A549 (cell line): ENCODE measurements at regions not wholly inside any gene's neighbourhood (a gene's known extent, or its start where the extent isn't known, plus 50 kb on each side); places are given as distances from the start of the nearest gene placed in this dataset.

ENCODE experiments used
- ATAC-seq, 2 experiments: fragments of 200-7000 bp in 1 of 2; fragments of >200 bp in 1 of 2; cut with Nextera tagmentation in 1 of 2; cut with Tn5 transposase in 1 of 2; 3 replicates each; pipeline versions ENCODE4 v1.8.0 to v1.9.1; 2018 to 2020; ENCODE audit warnings: mild to moderate bottlenecking in 1 of 2, moderate library complexity in 1 of 2
- CTCF ChIA-PET: fragments of 300-600 bp; sonication (Branson Sonifier 250); formaldehyde crosslinking; extraction: SDS; loops from one replicate; lab custom pipeline; 2021; ENCODE audit warnings: antibody characterized with exemption, inconsistent platforms; lab: Yijun Ruan, JAX
- POLR2A ChIA-PET: fragments of 350-600 bp; formaldehyde crosslinking; extraction: SDS; loops from one replicate; lab custom pipeline; 2021; ENCODE audit warnings: antibody characterized with exemption, inconsistent platforms; lab: Yijun Ruan, JAX
- DNase-seq, 2 experiments: peaks; one replicate each; pipeline versions ENCODE4 v3.0.0 to v3.0.0-alpha.2; 2011 to 2016; ENCODE audit warnings: low read depth in 1 of 2, low spot score in 1 of 2
- FAIRE-seq: peaks from 2 replicates; lab custom pipeline; 2011; peaks lifted over from hg19 to GRCh38; lab: Jason Lieb, UNC
- H3K27ac ChIP-seq, 2 experiments: fragments of >200 bp; sonication (Bioruptor Twin); formaldehyde crosslinking; 3 replicates each; pipeline ENCODE4 v1.5.1; 2016 to 2017
- H3K4me1 ChIP-seq: fragments of >200 bp; sonication (Bioruptor Twin); formaldehyde crosslinking; 3 replicates; pipeline ENCODE4 v1.6.1; 2016
- H3K4me2 ChIP-seq: fragments of >200 bp; sonication (Bioruptor Twin); formaldehyde crosslinking; 3 replicates; pipeline ENCODE4 v1.6.1; 2016
- H3K4me3 ChIP-seq: fragments of >200 bp; sonication (Bioruptor Twin); formaldehyde crosslinking; 3 replicates; pipeline ENCODE4 v1.5.1; 2016
- H3K9me3 ChIP-seq: fragments of >200 bp; sonication (Bioruptor Twin); formaldehyde crosslinking; 3 replicates; pipeline ENCODE4 v1.6.1; 2016
- CBX8 ChIP-seq: fragments of 200-600 bp; sonication (generic); IDR thresholded peaks from 2 replicates; pipeline ENCODE4 v1.6.1; 2016
- CEBPB ChIP-seq, 2 experiments: fragments of >200 bp in 1 of 2; sonication (Bioruptor Twin) in 1 of 2; formaldehyde crosslinking in 1 of 2; IDR thresholded peaks; 2 replicates each; pipeline ENCODE4 v1.6.1; 2012 to 2016
- CHD4 ChIP-seq: fragments of 200-600 bp; sonication (generic); IDR thresholded peaks from 2 replicates; pipeline ENCODE4 v1.6.1; 2016; ENCODE audit warnings: antibody characterized with exemption, mild to moderate bottlenecking, borderline replicate concordance
- E2F6 ChIP-seq: IDR thresholded peaks from 2 replicates; pipeline ENCODE4 v1.6.1; 2012; ENCODE audit warnings: low read depth, borderline replicate concordance
- EHF ChIP-seq: fragments of 250-450 bp; sonication (Bioruptor Pico); IDR thresholded peaks from 2 replicates; pipeline ENCODE4 v1.5.0; 2020; ENCODE audit warnings: mild to moderate bottlenecking
- EHMT2 ChIP-seq: fragments of 200-600 bp; sonication (generic); IDR thresholded peaks from 2 replicates; pipeline ENCODE4 v1.6.1; 2016; ENCODE audit warnings: antibody characterized with exemption, low read depth, mild to moderate bottlenecking, moderate library complexity
- ELK1 ChIP-seq: fragments of 150-350 bp; IDR thresholded peaks from 2 replicates; pipeline ENCODE4 v1.6.1; 2014; ENCODE audit warnings: low read depth, mild to moderate bottlenecking, low read length
- EP300 ChIP-seq, 2 experiments: fragments of >200 bp; sonication (Bioruptor Twin); formaldehyde crosslinking; IDR thresholded peaks; 2 replicates in 1 of 2; 3 replicates in 1 of 2; pipeline ENCODE4 v1.6.1; 2016 to 2017
- ESRRA ChIP-seq: fragments of 150-350 bp; IDR thresholded peaks from 2 replicates; pipeline ENCODE4 v1.6.1; 2014; ENCODE audit warnings: mild to moderate bottlenecking, low read length, borderline replicate concordance
- FOSB ChIP-seq: fragments of 250-450 bp; sonication (Bioruptor Pico); IDR thresholded peaks from 2 replicates; pipeline ENCODE4 v1.5.0; 2020; ENCODE audit warnings: mild to moderate bottlenecking, moderate library complexity
- FOSL2 ChIP-seq, 2 experiments: fragments of 450-650 bp in 1 of 2; fragments of >200 bp in 1 of 2; sonication (Bioruptor Twin) in 1 of 2; formaldehyde crosslinking; IDR thresholded peaks; 2 replicates each; pipeline versions ENCODE4 v1.5.0 to v1.6.1; 2016 to 2020; ENCODE audit warnings: mild to moderate bottlenecking in 1 of 2, moderate library complexity in 1 of 2
- FOXS1 ChIP-seq: fragments of 250-450 bp; sonication (Bioruptor Pico); IDR thresholded peaks from 2 replicates; pipeline ENCODE4 v1.5.0; 2020; ENCODE audit warnings: mild to moderate bottlenecking, moderate library complexity
- GATA3 ChIP-seq: IDR thresholded peaks from 2 replicates; pipeline ENCODE4 v1.6.1; 2012; ENCODE audit warnings: borderline replicate concordance
- HMGXB4 ChIP-seq: fragments of 250-450 bp; sonication (Bioruptor Pico); IDR thresholded peaks from 2 replicates; pipeline ENCODE4 v1.5.0; 2021; ENCODE audit warnings: mild to moderate bottlenecking, moderate library complexity, borderline replicate concordance
- HOXA7 ChIP-seq: fragments of 250-450 bp; sonication (Bioruptor Pico); IDR thresholded peaks from 2 replicates; pipeline ENCODE4 v1.5.0; 2020; ENCODE audit warnings: mild to moderate bottlenecking, moderate library complexity
- HOXB13 ChIP-seq: fragments of 250-450 bp; sonication (Bioruptor Pico); IDR thresholded peaks from 2 replicates; pipeline ENCODE4 v1.5.0; 2020; ENCODE audit warnings: low read depth, mild to moderate bottlenecking, moderate library complexity
- JUNB ChIP-seq: fragments of >200 bp; sonication (Bioruptor Twin); formaldehyde crosslinking; IDR thresholded peaks from 2 replicates; pipeline ENCODE4 v1.6.1; 2016
- KDM1A ChIP-seq: fragments of 200-600 bp; sonication (generic); IDR thresholded peaks from 2 replicates; pipeline ENCODE4 v1.6.1; 2016; ENCODE audit warnings: low read depth, mild to moderate bottlenecking
- MAFK ChIP-seq: fragments of 450-650 bp; IDR thresholded peaks from 2 replicates; pipeline ENCODE4 v1.6.1; 2014; ENCODE audit not compliant: partially characterized antibody
- MAZ ChIP-seq: fragments of 150-350 bp; IDR thresholded peaks from 2 replicates; pipeline ENCODE4 v1.6.1; 2014; ENCODE audit warnings: antibody characterized with exemption, low read depth, low read length, borderline replicate concordance
- MYC ChIP-seq: IDR thresholded peaks from 2 replicates; pipeline ENCODE4 v1.6.1; 2012; ENCODE audit warnings: mild to moderate bottlenecking, inconsistent platforms, low read length, improper control_type of control experiment, borderline replicate concordance
- NFE2L2 ChIP-seq: fragments of 150-350 bp; conservative IDR thresholded peaks from 2 replicates; pipeline ENCODE4 v1.6.1; 2014; ENCODE audit warnings: low read length
- NPAS2 ChIP-seq: fragments of 250-450 bp; sonication (Bioruptor Pico); IDR thresholded peaks from 2 replicates; pipeline ENCODE4 v1.8.0; 2022; ENCODE audit warnings: mild to moderate bottlenecking, moderate library complexity, borderline replicate concordance
- PBX3 ChIP-seq: IDR thresholded peaks from 2 replicates; pipeline ENCODE4 v1.6.1; 2012
- PHF8 ChIP-seq: fragments of 200-600 bp; sonication (generic); IDR thresholded peaks from 2 replicates; pipeline ENCODE4 v1.6.1; 2016; ENCODE audit warnings: low read depth, mild to moderate bottlenecking, antibody characterized with exemption, moderate library complexity, borderline replicate concordance
- POLR2AphosphoS2 ChIP-seq: conservative IDR thresholded peaks from 2 replicates; pipeline ENCODE4 v1.6.1; 2012; ENCODE audit warnings: low read length, improper control_type of control experiment, inconsistent platforms
- RFX5 ChIP-seq: fragments of 450-650 bp; IDR thresholded peaks from 2 replicates; pipeline ENCODE4 v1.7.1; 2014; ENCODE audit warnings: antibody characterized with exemption, mild to moderate bottlenecking, moderate library complexity
- SMC3 ChIP-seq: fragments of >200 bp; sonication (Bioruptor Twin); formaldehyde crosslinking; IDR thresholded peaks from 3 replicates; pipeline ENCODE4 v1.6.1; 2018; ENCODE audit warnings: inconsistent platforms
- TP53 ChIP-seq: fragments of 250-450 bp; sonication (Bioruptor Pico); IDR thresholded peaks from 2 replicates; pipeline ENCODE4 v1.5.0; 2021; ENCODE audit warnings: mild to moderate bottlenecking, moderate library complexity
- USF2 ChIP-seq: fragments of 450-650 bp; IDR thresholded peaks from 2 replicates; pipeline ENCODE4 v1.6.1; 2014; ENCODE audit warnings: antibody characterized with exemption
- WGBS: methylation state at CpG from one replicate; pipeline ENCODE4 v1.1.6; 2017; ENCODE audit errors: missing lambda C conversion rate; 5-methylcytosine and 5-hydroxymethylcytosine counted together

GRCh38 chr3:124666067-124666466 is 64.2 kb upstream of the UMPS start:
- WGBS: 83% methylated on average over 5 of the region's 5 CpGs
- DNase-seq (no peak), FAIRE-seq (no peak), ATAC-seq (no peak)
- CTCF ChIA-PET: interaction anchor here (0.9 to 4.4 kb wide), 5 partner anchors 15 to 106 kb away, joined by 3 to 22 read pairs (median 5); no protein-coding TSS in a partner anchor
- Histone ChIP-seq H3K4me3 (no peak overlapping the region), H3K27ac (peak overlapping the region in 1 of 2 experiments; percentile 9; a peak in 1 of 6 replicates), H3K9me3 (no peaks in the 10 kb centered on the region), H3K4me2 (no peak overlapping the region), H3K4me1 (peaks cover 47% of the 10 kb centered on the region)
- TF ChIP-seq JUNB (no peak), PBX3 (no peak), CBX8 (no peak), EP300 (IDR thresholded peaks at IDR 0.05) (no peak), SMC3 (no peak), TP53 (no peak), MAFK (no peak), FOSB (CRISPR knock-in tag) (no peak), ELK1 (no peak), USF2 (no peak), HMGXB4 (CRISPR knock-in tag) (no peak), RFX5 (no peak), FOXS1 (CRISPR knock-in tag) (no peak), NPAS2 (CRISPR knock-in tag) (no peak), EHMT2 (no peak), EHF (CRISPR knock-in tag) (no peak)
- POLR2A ChIA-PET: no interaction called here

GRCh38 chr3:124669470-124669869 is 60.8 kb upstream of the UMPS start:
- Histone ChIP-seq H3K27ac (peak overlapping the region in 1 of 2 experiments; percentile 35; a peak in 1 of 6 replicates), H3K9me3 (no peaks in the 10 kb centered on the region), H3K4me2 (peak overlapping the region; percentile 51), H3K4me1 (peaks cover 28% of the 10 kb centered on the region), H3K4me3 (no peak overlapping the region)
- peak; percentile 84 to 92 for ATAC-seq
- FAIRE-seq: no peak
- POLR2A ChIA-PET: no interaction called here
- WGBS: 3% methylated on average over 3 of the region's 3 CpGs
- peak; percentile 25 to 38 for DNase-seq
- TF ChIP-seq HOXB13 (no peak), MAFK (no peak), FOSL2 (IDR thresholded peaks at IDR 0.05) (peak; percentile 40; the same call in 1 of the 2 replicates), FOSL2 (CRISPR knock-in tag; IDR thresholded peaks at IDR 0.05) (peak; percentile 59), MYC (no peak), FOXS1 (CRISPR knock-in tag) (no peak), GATA3 (peak; percentile 49; the same call in 1 of the 2 replicates), ESRRA (no peak), CHD4 (no peak), KDM1A (no peak), NFE2L2 (no peak), PHF8 (no peak), POLR2AphosphoS2 (no peak), MAZ (no peak), HOXA7 (no peak), CEBPB (IDR thresholded peaks at IDR 0.05) (no peak), E2F6 (no peak), JUNB (peak; percentile 60), EHMT2 (no peak)
- CTCF ChIA-PET: interaction anchor here (1.6 to 2.5 kb wide), 3 partner anchors 19 to 109 kb away, joined by 8 to 14 read pairs (median 9); no protein-coding TSS in a partner anchor
